GM18858 (cell line): ENCODE measurements at regions not wholly inside any gene's neighbourhood (a gene's known extent, or its start where the extent isn't known, plus 50 kb on each side); places are given as distances from the start of the nearest gene placed in this dataset.
"Not testable (repeated sequence)": the region's sequence is repeated elsewhere in the genome, so short reads cannot be mapped to it uniquely, and the experiment has no call there.

Experiments used
- ATAC-seq: cut with Tn5 transposase; IDR thresholded peaks from one replicate; pipeline ENCODE4 v1.9.1; 2021; ENCODE audit not compliant: unreplicated experiment

DNA sequence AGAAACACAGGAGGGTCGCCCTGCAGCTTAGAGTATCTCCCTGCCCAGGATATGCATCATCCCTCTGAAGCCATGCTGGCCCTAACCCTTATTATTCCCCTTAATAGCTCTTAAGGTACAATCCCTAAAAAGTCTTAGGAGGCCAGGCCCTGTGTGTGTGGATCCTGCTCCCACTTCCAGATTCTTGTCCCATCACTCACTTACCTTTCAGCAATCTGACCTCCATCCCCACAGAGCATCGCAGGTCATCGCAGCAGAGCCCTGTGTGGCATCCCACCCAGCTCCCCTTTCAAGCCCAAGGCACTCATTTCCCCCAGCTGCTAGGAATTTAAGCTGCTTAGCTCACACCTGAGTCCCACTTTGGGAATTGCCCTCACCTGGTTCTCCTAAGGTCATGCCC is 223.8 kb upstream of the SMLR1 start:
- no peak for ATAC-seq

DNA sequence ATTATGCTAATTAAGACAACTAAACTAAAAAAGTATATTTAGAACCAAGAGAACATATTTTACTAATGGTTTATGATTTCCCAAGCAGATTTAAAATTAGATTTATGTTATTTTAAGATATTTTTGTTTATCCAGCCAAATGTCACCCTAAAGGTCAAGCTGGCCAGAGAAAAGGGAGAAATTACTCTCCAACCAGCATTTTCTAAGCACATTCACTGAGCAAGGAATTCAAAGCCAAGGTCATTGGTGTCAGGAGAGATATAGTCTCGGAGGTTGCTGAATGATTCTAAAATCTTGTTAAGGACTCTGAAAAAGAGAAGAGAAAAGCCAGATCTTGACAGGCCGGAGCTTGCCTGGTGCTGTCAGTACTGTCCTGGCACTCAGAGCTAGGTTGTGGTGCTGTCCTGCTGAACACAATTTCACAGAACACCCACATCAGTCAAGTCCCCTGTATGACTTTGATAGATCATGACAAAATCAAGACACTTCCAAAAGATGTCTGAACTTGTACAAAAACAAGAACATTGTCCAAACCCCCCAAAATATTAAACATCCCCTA is 222.3 kb upstream of the SMLR1 start:
- ATAC-seq: no peak

- ATAC-seq: no peak
Observed at GRCh38 chr6:130610303-130610702, 216.9 kb upstream of the SMLR1 start.

GRCh38 chr6:130611366-130611765 is 215.8 kb upstream of the SMLR1 start:
- ATAC-seq: no peak

DNA sequence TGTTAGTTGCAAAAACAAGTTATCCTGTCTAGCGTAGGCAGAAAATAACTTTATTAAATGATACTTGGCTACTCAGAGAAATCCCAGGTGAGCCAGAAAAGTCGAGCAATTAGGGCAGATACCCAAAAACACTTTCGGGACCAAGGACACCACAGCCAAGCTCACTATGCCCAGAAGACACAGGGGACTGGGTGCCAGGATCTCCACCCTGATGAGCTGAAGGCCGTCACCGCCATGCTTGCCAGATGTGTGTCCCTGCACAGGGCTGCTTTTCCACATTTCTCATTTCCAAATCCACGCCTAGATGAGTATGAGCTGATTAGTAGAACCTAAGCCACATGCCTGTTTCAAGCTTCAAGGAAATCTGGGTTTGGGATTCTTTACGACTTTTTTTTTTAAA is 214.0 kb upstream of the SMLR1 start:
- ATAC-seq: no peak

DNA sequence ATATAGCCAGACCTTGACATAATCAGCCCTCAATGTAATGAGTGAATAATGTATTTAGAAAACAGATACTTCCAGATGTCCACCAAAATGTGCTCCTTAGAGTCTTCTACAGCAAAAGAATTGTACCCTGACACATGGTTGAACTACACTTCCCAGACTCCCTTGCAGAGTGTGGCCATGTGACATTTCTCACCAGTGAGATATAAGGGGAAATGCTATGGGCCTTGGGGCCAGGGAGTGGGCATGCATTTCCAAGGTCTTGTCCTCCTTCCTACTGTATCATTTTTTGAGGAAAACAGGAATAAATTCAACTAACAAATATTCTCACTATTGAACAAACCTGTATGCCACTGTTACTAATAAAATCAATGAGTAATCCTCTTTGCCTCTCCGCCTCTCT is 211.4 kb upstream of the SMLR1 start:
- ATAC-seq: no peak

DNA sequence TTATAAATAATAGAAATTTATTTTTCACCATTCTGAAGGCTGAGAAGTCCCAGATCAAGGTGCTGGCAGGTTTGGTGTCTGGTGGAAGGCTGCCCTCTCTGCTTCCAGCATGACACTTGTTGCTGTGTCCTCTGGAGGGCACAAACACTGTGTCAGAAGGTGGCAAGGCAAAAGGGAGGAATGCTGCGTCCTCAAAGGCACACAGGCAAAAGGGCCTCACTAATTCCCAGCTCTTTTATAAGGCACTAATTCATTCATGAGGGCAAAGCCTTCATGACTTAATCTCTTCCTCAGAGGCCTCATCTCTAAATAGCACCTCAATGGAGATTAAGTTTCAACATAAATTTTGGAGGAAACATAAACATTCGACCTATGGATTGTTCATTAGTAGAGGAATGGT is 209.5 kb upstream of the SMLR1 start:
- no peak for ATAC-seq

DNA sequence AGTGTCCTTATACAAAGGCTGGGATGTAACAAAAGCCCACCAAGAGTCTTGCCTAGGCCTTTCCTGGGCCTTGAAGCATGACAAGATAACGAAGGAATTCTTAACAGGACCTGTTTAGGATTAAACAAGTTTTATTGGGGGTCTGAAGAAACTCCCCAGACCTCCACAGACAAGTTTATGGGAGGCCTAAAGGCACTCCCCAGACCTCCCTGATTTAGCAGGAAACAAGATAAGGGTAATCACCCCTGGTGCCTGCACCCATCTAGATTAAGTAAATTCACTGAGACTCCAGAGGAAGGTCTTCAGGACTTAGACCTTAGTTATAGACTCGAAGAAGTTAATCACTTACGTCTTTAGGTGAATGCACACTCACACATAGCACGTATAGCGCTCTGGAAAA is 208.4 kb upstream of the SMLR1 start:
- ATAC-seq: not testable (repeated sequence)

DNA sequence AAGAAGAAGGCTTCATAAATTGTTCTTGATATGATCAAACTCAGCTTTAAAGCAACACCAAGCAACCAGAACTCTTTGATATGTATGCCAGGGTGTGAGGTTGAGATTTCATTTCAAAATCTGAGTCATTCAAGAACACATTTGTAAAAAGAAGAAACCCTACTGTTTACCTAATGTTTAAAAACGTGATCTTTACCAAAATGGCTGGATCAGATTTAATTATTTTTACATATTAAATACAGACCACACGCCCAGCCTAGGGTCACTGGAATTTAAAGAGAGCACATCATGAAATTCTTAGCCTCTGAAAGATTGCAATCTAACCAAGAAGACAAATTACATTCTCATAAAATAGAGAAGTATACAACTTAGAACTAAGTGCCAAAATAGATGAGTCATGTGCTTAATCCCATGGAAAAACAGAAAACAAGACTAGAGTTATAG is 206.8 kb upstream of the SMLR1 start:
- ATAC-seq: no peak

GRCh38 chr6:130622142-130622541 is 205.1 kb upstream of the SMLR1 start:
- ATAC-seq: no peak

DNA sequence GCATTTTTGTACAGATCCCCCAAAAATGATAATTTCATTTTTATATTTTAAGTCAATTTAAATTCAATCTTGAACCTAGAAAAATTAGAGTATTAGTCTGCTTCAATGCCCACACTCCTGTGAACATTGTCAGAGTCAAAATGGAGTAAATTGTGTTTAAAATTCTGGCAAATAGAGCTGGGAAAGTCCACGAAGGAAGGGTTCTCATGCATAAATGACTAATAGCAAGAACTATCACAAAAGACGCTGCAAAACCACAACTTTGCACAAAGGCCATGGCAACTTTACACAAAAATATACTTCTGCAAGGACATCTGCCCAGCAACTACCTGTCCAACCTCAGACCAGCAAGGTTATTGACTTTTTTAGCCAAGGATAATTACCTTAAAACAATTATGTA is 203.2 kb upstream of the SMLR1 start:
- ATAC-seq: peak; percentile 46

- peak; percentile 74 for ATAC-seq
Observed at GRCh38 chr6:130625825-130626527, 201.2 kb upstream of the SMLR1 start.

DNA sequence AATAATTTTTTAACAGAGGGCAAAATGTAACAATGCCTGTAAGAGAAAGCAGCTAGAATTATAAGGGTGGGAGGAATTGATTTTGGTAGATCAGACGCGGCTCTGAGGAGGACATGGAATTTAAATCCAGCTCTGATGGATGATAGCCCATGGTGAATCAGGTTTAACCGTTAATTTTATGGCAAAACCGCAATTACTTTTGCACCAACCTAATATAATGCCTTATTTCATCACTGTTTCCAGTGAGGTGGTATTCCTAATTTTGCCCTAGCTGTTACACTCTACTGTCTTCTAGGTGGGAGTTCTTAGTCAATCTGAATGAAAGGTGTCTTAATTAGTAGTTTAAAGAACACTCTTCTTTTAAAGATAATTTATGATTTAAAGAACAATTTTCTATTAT is 198.3 kb upstream of the SMLR1 start:
- no peak for ATAC-seq

- ATAC-seq: no peak
Observed at GRCh38 chr6:130629640-130630039, 197.6 kb upstream of the SMLR1 start.

GRCh38 chr6:130632277-130632676 is 194.9 kb upstream of the SMLR1 start:
- ATAC-seq: no peak

DNA sequence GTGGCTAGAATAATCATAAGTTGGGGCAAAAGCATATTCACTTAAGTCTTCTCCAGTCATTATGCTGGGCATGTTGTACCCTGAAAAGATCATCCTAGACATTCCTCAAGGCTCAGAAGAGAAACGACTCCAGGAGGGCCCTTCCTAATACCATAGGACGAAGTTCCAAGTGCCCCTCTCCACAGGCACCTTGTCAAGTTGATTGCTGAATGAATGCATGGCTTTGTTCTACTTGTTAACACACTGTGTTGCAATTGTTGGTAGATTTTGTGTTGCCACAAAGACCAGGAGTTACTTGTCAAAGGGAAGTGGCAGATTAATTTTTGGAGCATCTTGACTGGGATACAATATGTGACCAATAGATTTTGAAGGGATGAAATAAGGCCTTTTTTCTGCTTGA is 194.3 kb upstream of the SMLR1 start:
- no peak for ATAC-seq

- no peak for ATAC-seq
Observed at GRCh38 chr6:130643361-130643760, 183.8 kb upstream of the SMLR1 start.

DNA sequence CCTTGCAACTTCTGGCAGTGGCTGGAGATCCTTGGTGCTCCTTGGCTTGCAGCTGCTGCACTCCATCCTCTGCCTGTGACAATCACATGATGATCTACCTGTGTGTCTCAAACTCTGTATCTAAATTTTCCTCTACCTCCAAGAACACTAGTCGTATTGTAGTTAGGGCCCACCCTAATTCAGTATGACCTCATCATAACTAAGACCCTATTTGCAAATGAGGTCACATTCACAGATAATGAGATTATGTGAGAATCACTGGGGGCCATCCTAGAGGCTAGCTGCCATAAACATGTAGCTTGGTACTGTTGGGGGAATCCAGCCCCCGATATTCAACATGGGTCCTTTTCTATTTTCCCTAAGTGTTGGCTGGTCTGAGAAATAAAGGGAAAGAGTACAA is 183.0 kb upstream of the SMLR1 start:
- ATAC-seq: no peak

- ATAC-seq: not testable (repeated sequence)
Observed at GRCh38 chr6:130644769-130645168, 182.4 kb upstream of the SMLR1 start.

GRCh38 chr6:130647246-130647645 is 180.0 kb upstream of the SMLR1 start:
- ATAC-seq: no peak

DNA sequence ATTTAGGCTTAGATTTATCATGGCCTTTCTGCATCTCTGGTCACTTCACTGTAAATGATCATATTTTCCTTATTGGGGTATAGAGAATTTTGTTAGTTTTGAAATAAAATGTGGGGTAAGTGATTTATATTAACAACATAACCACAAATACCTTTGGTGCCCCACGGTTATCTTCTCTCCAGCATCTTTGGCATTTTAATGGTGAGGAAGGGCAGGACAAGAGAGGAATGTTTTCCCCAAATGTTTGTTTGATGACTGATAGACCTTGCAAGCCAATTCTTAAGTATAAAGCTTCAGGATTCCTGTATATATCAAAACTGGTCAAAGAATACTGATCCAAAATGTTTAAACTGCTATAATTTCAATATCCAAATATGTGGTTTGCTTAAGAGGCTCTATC is 171.6 kb upstream of the SMLR1 start:
- no peak for ATAC-seq

- no peak for ATAC-seq
Observed at GRCh38 chr6:130661077-130661476, 166.1 kb upstream of the SMLR1 start.

GRCh38 chr6:130666786-130667185 is 160.4 kb upstream of the SMLR1 start:
- ATAC-seq: no peak
